ENCODE measurements at regions not wholly inside any gene's neighbourhood (a gene's known extent, or its start where the extent isn't known, plus 50 kb on each side); places are given as distances from the start of the nearest gene placed in this dataset.

GRCh38 chr15:46703020-46703861, 1014.1 kb upstream of the SEMA6D start:
- H3K9me3 Mint-ChIP-seq = peaks cover 5 to 10% of the 10 kb centered on the region in 2 donors
- H3K4me1 Mint-ChIP-seq = no peaks in the 10 kb centered on the region
- DNase-seq = no peak
- ATAC-seq (replicated peaks) = no peak
- H3K36me3 Mint-ChIP-seq = no peaks in the 10 kb centered on the region
- H3K27ac Mint-ChIP-seq = no peak overlapping the region
- H3K4me3 Mint-ChIP-seq = no peak overlapping the region
- no peaks in the 10 kb centered on the region for H3K27me3 Mint-ChIP-seq

- no peaks in the 10 kb centered on the region for H3K36me3 Mint-ChIP-seq
- no peak overlapping the region for H3K27ac Mint-ChIP-seq
- H3K27me3 Mint-ChIP-seq = no peaks in the 10 kb centered on the region
- H3K9me3 Mint-ChIP-seq = peaks cover 5 to 10% of the 10 kb centered on the region in 2 donors
- no peak overlapping the region for H3K4me3 Mint-ChIP-seq
- DNase-seq = no peak
- no peaks in the 10 kb centered on the region for H3K4me1 Mint-ChIP-seq
- no peak for ATAC-seq (replicated peaks)
Observed at GRCh38 chr15:46703871-46704637, 1013.3 kb upstream of the SEMA6D start.

- ATAC-seq (replicated peaks) = no peak
- H3K27ac Mint-ChIP-seq = no peak overlapping the region
- H3K27me3 Mint-ChIP-seq = no peaks in the 10 kb centered on the region
- H3K4me3 Mint-ChIP-seq = no peak overlapping the region
- peaks cover 5 to 7% of the 10 kb centered on the region in 2 donors for H3K9me3 Mint-ChIP-seq
- no peaks in the 10 kb centered on the region for H3K36me3 Mint-ChIP-seq
- no peak for DNase-seq
- H3K4me1 Mint-ChIP-seq = no peaks in the 10 kb centered on the region
Observed at GRCh38 chr15:46707452-46707851, 1009.9 kb upstream of the SEMA6D start.

- Mint-ChIP-seq H3K27me3 (no peaks in the 10 kb centered on the region), H3K36me3 (no peaks in the 10 kb centered on the region), H3K4me1 (no peaks in the 10 kb centered on the region), H3K4me3 (no peak overlapping the region), H3K27ac (no peak overlapping the region), H3K9me3 (peaks cover 5 to 7% of the 10 kb centered on the region in 2 donors)
- DNase-seq (no peak), ATAC-seq (replicated peaks) (no peak)
Observed at GRCh38 chr15:46708226-46708625, 1009.1 kb upstream of the SEMA6D start.

GRCh38 chr15:46709460-46710083, 1007.7 kb upstream of the SEMA6D start:
- no peak overlapping the region for H3K4me3 Mint-ChIP-seq
- no peaks in the 10 kb centered on the region for H3K4me1 Mint-ChIP-seq
- no peak for ATAC-seq (replicated peaks)
- H3K36me3 Mint-ChIP-seq = no peaks in the 10 kb centered on the region
- no peak for DNase-seq
- H3K9me3 Mint-ChIP-seq = peaks cover 5 to 6% of the 10 kb centered on the region in 2 donors
- H3K27me3 Mint-ChIP-seq = no peaks in the 10 kb centered on the region
- H3K27ac Mint-ChIP-seq = no peak overlapping the region

- Mint-ChIP-seq H3K27me3 (no peaks in the 10 kb centered on the region), H3K4me1 (no peaks in the 10 kb centered on the region), H3K27ac (no peak overlapping the region), H3K36me3 (no peaks in the 10 kb centered on the region), H3K4me3 (no peak overlapping the region), H3K9me3 (peaks cover 2 to 4% of the 10 kb centered on the region in 2 donors)
- ATAC-seq (replicated peaks) (peak in 1 of 2 donors; percentile 25), DNase-seq (no peak)
Observed at GRCh38 chr15:46710401-46710960, 1006.8 kb upstream of the SEMA6D start.

- DNase-seq (no peak), ATAC-seq (replicated peaks) (no peak)
- no peak overlapping the region for H3K4me3 Mint-ChIP-seq
- no peaks in the 10 kb centered on the region for H3K27me3 Mint-ChIP-seq
- H3K4me1 Mint-ChIP-seq = no peaks in the 10 kb centered on the region
- H3K36me3 Mint-ChIP-seq = no peaks in the 10 kb centered on the region
- no peak overlapping the region for H3K27ac Mint-ChIP-seq
- H3K9me3 Mint-ChIP-seq = peaks cover 0 to 2% of the 10 kb centered on the region in 2 donors
Observed at GRCh38 chr15:46713045-46713444, 1004.3 kb upstream of the SEMA6D start.

- Mint-ChIP-seq H3K27ac (no peak overlapping the region), H3K36me3 (no peaks in the 10 kb centered on the region), H3K9me3 (no peaks in the 10 kb centered on the region), H3K27me3 (no peaks in the 10 kb centered on the region), H3K4me3 (no peak overlapping the region), H3K4me1 (no peaks in the 10 kb centered on the region)
- DNase-seq = no peak
- ATAC-seq (replicated peaks) = no peak
Observed at GRCh38 chr15:46714950-46715349, 1002.4 kb upstream of the SEMA6D start.

GRCh38 chr15:46723308-46723707, 994.0 kb upstream of the SEMA6D start:
- Mint-ChIP-seq H3K36me3 (peaks cover 0 to 2% of the 10 kb centered on the region in 2 donors), H3K4me1 (no peaks in the 10 kb centered on the region), H3K27ac (no peak overlapping the region), H3K4me3 (no peak overlapping the region), H3K27me3 (no peaks in the 10 kb centered on the region), H3K9me3 (peaks cover 13 to 28% of the 10 kb centered on the region in 2 donors)
- DNase-seq (no peak), ATAC-seq (replicated peaks) (no peak)

GRCh38 chr15:46732060-46732459, 985.2 kb upstream of the SEMA6D start:
- no peak overlapping the region for H3K4me3 Mint-ChIP-seq
- H3K9me3 Mint-ChIP-seq = peaks cover 12 to 17% of the 10 kb centered on the region in 2 donors
- H3K27ac Mint-ChIP-seq = no peak overlapping the region
- ATAC-seq (replicated peaks) = no peak
- H3K27me3 Mint-ChIP-seq = no peaks in the 10 kb centered on the region
- no peak for DNase-seq
- peaks cover 0 to 2% of the 10 kb centered on the region in 2 donors for H3K36me3 Mint-ChIP-seq
- H3K4me1 Mint-ChIP-seq = no peaks in the 10 kb centered on the region

- H3K27me3 Mint-ChIP-seq = no peaks in the 10 kb centered on the region
- DNase-seq = no peak
- no peak overlapping the region for H3K4me3 Mint-ChIP-seq
- H3K9me3 Mint-ChIP-seq = peaks cover 0 to 2% of the 10 kb centered on the region in 2 donors
- no peak for ATAC-seq (replicated peaks)
- no peak overlapping the region for H3K27ac Mint-ChIP-seq
- H3K4me1 Mint-ChIP-seq = no peaks in the 10 kb centered on the region
- no peaks in the 10 kb centered on the region for H3K36me3 Mint-ChIP-seq
Observed at GRCh38 chr15:46735115-46735514, 982.2 kb upstream of the SEMA6D start.

- Mint-ChIP-seq H3K27me3 (no peaks in the 10 kb centered on the region), H3K27ac (no peak overlapping the region), H3K4me1 (no peaks in the 10 kb centered on the region), H3K4me3 (no peak overlapping the region), H3K9me3 (peaks cover 0 to 14% of the 10 kb centered on the region in 2 donors), H3K36me3 (no peaks in the 10 kb centered on the region)
- DNase-seq = no peak
- no peak for ATAC-seq (replicated peaks)
Observed at GRCh38 chr15:46751303-46751702, 966.0 kb upstream of the SEMA6D start.

- ATAC-seq (replicated peaks) (no peak), DNase-seq (no peak)
- peaks cover 3 to 22% of the 10 kb centered on the region in 2 donors for H3K9me3 Mint-ChIP-seq
Observed at GRCh38 chr15:46753946-46754345, 963.4 kb upstream of the SEMA6D start.

GRCh38 chr15:46763091-46763490, 954.2 kb upstream of the SEMA6D start:
- Mint-ChIP-seq H3K4me3 (no peak overlapping the region), H3K27me3 (no peaks in the 10 kb centered on the region), H3K36me3 (no peaks in the 10 kb centered on the region), H3K4me1 (no peaks in the 10 kb centered on the region), H3K27ac (no peak overlapping the region), H3K9me3 (peaks cover 8 to 17% of the 10 kb centered on the region in 2 donors)
- no peak for ATAC-seq (replicated peaks)
- no peak for DNase-seq

More at GRCh38 chr15:46753946-46754345, 963.4 kb upstream of the SEMA6D start:
- no peaks in the 10 kb centered on the region for H3K27me3 Mint-ChIP-seq
- H3K36me3 Mint-ChIP-seq = no peaks in the 10 kb centered on the region
- H3K4me1 Mint-ChIP-seq = no peaks in the 10 kb centered on the region
- no peak overlapping the region for H3K4me3 Mint-ChIP-seq
- no peak overlapping the region for H3K27ac Mint-ChIP-seq
